GM19025 (cell line): ENCODE measurements at regions not wholly inside any gene's neighbourhood (a gene's known extent, or its start where the extent isn't known, plus 50 kb on each side); places are given as distances from the start of the nearest gene placed in this dataset.

Experiments used
- ATAC-seq: cut with Tn5 transposase; IDR thresholded peaks from one replicate; pipeline ENCODE4 v1.9.1; 2021; ENCODE audit warnings: mild to moderate bottlenecking, low read depth, moderate library complexity; ENCODE audit not compliant: unreplicated experiment

GRCh38 chr4:58247792-58248191 lies 1137.6 kb upstream of the IGFBP7 start:
- no peak for ATAC-seq

GRCh38 chr4:58225460-58225859 lies 1115.3 kb upstream of the IGFBP7 start:
- ATAC-seq, result no peak

GRCh38 chr4:58219179-58219578 lies 1109.0 kb upstream of the IGFBP7 start:
- ATAC-seq, result no peak

GRCh38 chr4:58216461-58216860 lies 1106.3 kb upstream of the IGFBP7 start:
- no peak for ATAC-seq

- ATAC-seq, result no peak
Observed at GRCh38 chr4:58214376-58214775, 1104.2 kb upstream of the IGFBP7 start.

- ATAC-seq, result no peak
Observed at GRCh38 chr4:58209551-58209950, 1099.4 kb upstream of the IGFBP7 start.

- no peak for ATAC-seq
Observed at GRCh38 chr4:58209001-58209400, 1098.8 kb upstream of the IGFBP7 start.

- ATAC-seq, result no peak
Observed at GRCh38 chr4:58205446-58206235, 1095.5 kb upstream of the IGFBP7 start.

GRCh38 chr4:58192217-58192616 lies 1082.0 kb upstream of the IGFBP7 start:
- ATAC-seq, result no peak

GRCh38 chr4:58191109-58191508 lies 1080.9 kb upstream of the IGFBP7 start:
- ATAC-seq, result no peak

- ATAC-seq, result no peak
Observed at GRCh38 chr4:58188316-58188715, 1078.1 kb upstream of the IGFBP7 start.

GRCh38 chr4:58175024-58175423 lies 1064.8 kb upstream of the IGFBP7 start:
- no peak for ATAC-seq

GRCh38 chr4:58166490-58166889 lies 1056.3 kb upstream of the IGFBP7 start:
- no peak for ATAC-seq

GRCh38 chr4:58163156-58163555 lies 1053.0 kb upstream of the IGFBP7 start:
- no peak for ATAC-seq

GRCh38 chr4:58149404-58150085 lies 1039.4 kb upstream of the IGFBP7 start:
- no peak for ATAC-seq

- ATAC-seq, result no peak
Observed at GRCh38 chr4:58144721-58145120, 1034.5 kb upstream of the IGFBP7 start.

- ATAC-seq, result no peak
Observed at GRCh38 chr4:58138786-58139668, 1028.8 kb upstream of the IGFBP7 start.

- ATAC-seq, result no peak
Observed at GRCh38 chr4:58136604-58137003, 1026.4 kb upstream of the IGFBP7 start.

- ATAC-seq, result no peak
Observed at GRCh38 chr4:58127680-58128079, 1017.5 kb upstream of the IGFBP7 start.

- no peak for ATAC-seq
Observed at GRCh38 chr4:58119298-58119697, 1009.1 kb upstream of the IGFBP7 start.

- ATAC-seq, result no peak
Observed at GRCh38 chr4:58113126-58113525, 1002.9 kb upstream of the IGFBP7 start.
